GM23338 (cell line): ENCODE measurements at regions not wholly inside any gene's neighbourhood (a gene's known extent, or its start where the extent isn't known, plus 50 kb on each side); places are given as distances from the start of the nearest gene placed in this dataset.

Source experiments
- ATAC-seq: fragments of 200-7000 bp; cut with Tn5 transposase; 3 replicates; pipeline ENCODE4 v1.9.1; 2020
- DNase-seq: peaks from one replicate; pipeline ENCODE4 v3.0.0-alpha.2; 2015; ENCODE audit warnings: low spot score
- H2AFZ ChIP-seq: fragments of 200-600 bp; sonication (generic); 2 replicates; pipeline ENCODE4 v1.8.0; 2016; ENCODE audit warnings: antibody characterized with exemption, mild to moderate bottlenecking, moderate library complexity
- H3F3A ChIP-seq: fragments of 200-600 bp; sonication (generic); replicated peaks from 2 replicates; pipeline ENCODE4 v1.8.0; 2017; ENCODE audit warnings: antibody characterized with exemption, mixed run types, low read depth
- H3K27ac ChIP-seq: fragments of 200-600 bp; sonication (generic); 2 replicates; pipeline ENCODE4 v1.6.1; 2016; ENCODE audit warnings: low read depth
- H3K27me3 ChIP-seq: fragments of 200-600 bp; sonication (generic); 2 replicates; pipeline ENCODE4 v1.8.0; 2016; ENCODE audit warnings: mild to moderate bottlenecking, mixed run types, moderate library complexity; ENCODE audit not compliant: insufficient read depth
- H3K36me3 ChIP-seq: fragments of 200-600 bp; sonication (generic); 2 replicates; pipeline ENCODE4 v1.8.0; 2016; ENCODE audit warnings: mild to moderate bottlenecking; ENCODE audit not compliant: insufficient read depth
- H3K4me1 ChIP-seq: fragments of 200-600 bp; sonication (generic); 2 replicates; pipeline ENCODE4 v1.8.0; 2016; ENCODE audit warnings: mild to moderate bottlenecking, moderate library complexity; ENCODE audit not compliant: insufficient read depth
- H3K4me2 ChIP-seq: fragments of 200-600 bp; sonication (generic); 2 replicates; pipeline ENCODE4 v1.7.1; 2017; ENCODE audit warnings: mixed run types
- H3K4me3 ChIP-seq: fragments of 200-600 bp; sonication (generic); 2 replicates; pipeline ENCODE4 v1.6.1; 2016; ENCODE audit warnings: mixed run types
- H3K79me2 ChIP-seq: fragments of 200-600 bp; sonication (generic); replicated peaks from 2 replicates; pipeline ENCODE4 v1.8.0; 2017; ENCODE audit warnings: mild to moderate bottlenecking; ENCODE audit not compliant: insufficient read depth
- H3K9me2 ChIP-seq: fragments of 200-600 bp; sonication (generic); 2 replicates; pipeline ENCODE4 v1.8.0; 2017; ENCODE audit not compliant: insufficient read depth
- H4K20me1 ChIP-seq: fragments of 200-600 bp; sonication (generic); replicated peaks from 2 replicates; pipeline ENCODE4 v1.8.0; 2017; ENCODE audit warnings: mild to moderate bottlenecking; ENCODE audit not compliant: insufficient read depth
- H3K27ac Mint-ChIP-seq: 2 replicates; pipeline ENCODE4 v1.8.0; 2020; ENCODE audit warnings: inconsistent platforms, mild to moderate bottlenecking, moderate library complexity, mixed read lengths
- H3K27me3 Mint-ChIP-seq: 3 replicates; pipeline ENCODE4 v1.8.0; 2022; ENCODE audit warnings: low read depth, mild to moderate bottlenecking, moderate library complexity, mixed read lengths, inconsistent platforms; ENCODE audit not compliant: insufficient read depth, poor library complexity
- H3K36me3 Mint-ChIP-seq: 3 replicates; pipeline ENCODE4 v1.8.0; 2021; ENCODE audit warnings: low read depth, mild to moderate bottlenecking, inconsistent platforms, moderate library complexity, mixed read lengths
- H3K4me1 Mint-ChIP-seq: 3 replicates; pipeline ENCODE4 v1.8.0; 2020; ENCODE audit warnings: mild to moderate bottlenecking, inconsistent platforms, mixed read lengths
- H3K4me3 Mint-ChIP-seq: 3 replicates; pipeline ENCODE4 v1.8.0; 2021; ENCODE audit warnings: moderate library complexity, mild to moderate bottlenecking, inconsistent platforms, mixed read lengths
- H3K9me3 Mint-ChIP-seq: 3 replicates; pipeline ENCODE4 v1.8.0; 2020; ENCODE audit warnings: moderate library complexity, mild to moderate bottlenecking, inconsistent platforms, mixed read lengths
- EZH2phosphoT487 ChIP-seq: fragments of 200-600 bp; sonication (generic); IDR thresholded peaks from one replicate; pipeline ENCODE4 v1.8.1; 2018; ENCODE audit warnings: antibody characterized with exemption; ENCODE audit not compliant: unreplicated experiment
- POLR2AphosphoS5 ChIP-seq: IDR thresholded peaks from 2 replicates; pipeline ENCODE4 v1.6.1; 2016; ENCODE audit warnings: antibody characterized with exemption, low read depth
- STAT1 ChIP-seq: IDR thresholded peaks from one replicate; pipeline ENCODE4 v1.6.1; 2016; ENCODE audit warnings: antibody characterized with exemption; ENCODE audit not compliant: unreplicated experiment
- ZNF331 ChIP-seq: fragments of 250-450 bp; sonication (Bioruptor Pico); IDR thresholded peaks from 2 replicates; pipeline ENCODE4 v1.5.0; 2020; ENCODE audit warnings: low read depth, mild to moderate bottlenecking, moderate library complexity
- ZNF462 ChIP-seq: fragments of 250-450 bp; sonication (Bioruptor Pico); IDR thresholded peaks from 2 replicates; pipeline ENCODE4 v1.5.0; 2020; ENCODE audit warnings: mild to moderate bottlenecking, moderate library complexity

GRCh38 chr18:59763541-59764136 lies 66.4 kb upstream of the CCBE1 start (continued):
- TF ChIP-seq ZNF462 (CRISPR knock-in tag), result no peak
- TF ChIP-seq EZH2phosphoT487, result no peak
- TF ChIP-seq STAT1, result no peak
- TF ChIP-seq ZNF331 (CRISPR knock-in tag), result no peak

- no peaks in the 10 kb centered on the region for H3K36me3 ChIP-seq
- Mint-ChIP-seq H3K36me3 (no peaks in the 10 kb centered on the region), H3K27ac (no peak overlapping the region; the same call in 1 of the 2 replicates), H3K4me1 (no peaks in the 10 kb centered on the region), H3K9me3 (no peaks in the 10 kb centered on the region), H3K4me3 (no peak overlapping the region), H3K27me3 (no peaks in the 10 kb centered on the region)
- H3K9me2 ChIP-seq, result 0 out of 2 replicates have a peak, but pooled peaks cover 3% of the 10 kb centered on the region
- no peaks in the 10 kb centered on the region for H3F3A ChIP-seq
- no peaks in the 10 kb centered on the region for H3K27me3 ChIP-seq
- H3K4me3 ChIP-seq, result no peak overlapping the region
- no peak overlapping the region for H3K27ac ChIP-seq
- no peaks in the 10 kb centered on the region for H4K20me1 ChIP-seq
- H3K4me1 ChIP-seq, result no peaks in the 10 kb centered on the region
- no peak overlapping the region for H3K4me2 ChIP-seq
- ATAC-seq, result no peak
- H3K79me2 ChIP-seq, result no peaks in the 10 kb centered on the region
- no peak overlapping the region for H2AFZ ChIP-seq
- DNase-seq, result no peak
- no peak for TF ChIP-seq POLR2AphosphoS5
- no peak for TF ChIP-seq ZNF462 (CRISPR knock-in tag)
Observed at GRCh38 chr18:59760619-59761600, 63.7 kb upstream of the CCBE1 start.
